Stomach (tissue), 4 donors: ENCODE measurements at regions not wholly inside any gene's neighbourhood (a gene's known extent, or its start where the extent isn't known, plus 50 kb on each side); places are given as distances from the start of the nearest gene placed in this dataset.

Source experiments
- CTCF ChIP-seq, 7 experiments: fragments of 450-650 bp in 4 of 7; fragments of 200-600 bp in 3 of 7; sonication (generic) in 3 of 7; IDR thresholded peaks; one replicate each; pipeline ENCODE4 v1.5.1; 2016 to 2019; ENCODE audit warnings: antibody characterized with exemption in 7 of 7, control low read depth in 2 of 7, mild to moderate bottlenecking in 1 of 7
- EP300 ChIP-seq: sonication (generic); formaldehyde crosslinking; IDR thresholded peaks from one replicate; pipeline ENCODE4 v1.6.1; 2017; ENCODE audit warnings: antibody characterized with exemption

- TF ChIP-seq CTCF (IDR thresholded peaks at IDR 0.05), result no peak
- no peak for TF ChIP-seq EP300
Measured at GRCh38 chr2:137913169-137913568, 51.1 kb upstream of the HNMT start.
